ENCODE measurements at regions not wholly inside any gene's neighbourhood (a gene's known extent, or its start where the extent isn't known, plus 50 kb on each side); places are given as distances from the start of the nearest gene placed in this dataset.

DNA sequence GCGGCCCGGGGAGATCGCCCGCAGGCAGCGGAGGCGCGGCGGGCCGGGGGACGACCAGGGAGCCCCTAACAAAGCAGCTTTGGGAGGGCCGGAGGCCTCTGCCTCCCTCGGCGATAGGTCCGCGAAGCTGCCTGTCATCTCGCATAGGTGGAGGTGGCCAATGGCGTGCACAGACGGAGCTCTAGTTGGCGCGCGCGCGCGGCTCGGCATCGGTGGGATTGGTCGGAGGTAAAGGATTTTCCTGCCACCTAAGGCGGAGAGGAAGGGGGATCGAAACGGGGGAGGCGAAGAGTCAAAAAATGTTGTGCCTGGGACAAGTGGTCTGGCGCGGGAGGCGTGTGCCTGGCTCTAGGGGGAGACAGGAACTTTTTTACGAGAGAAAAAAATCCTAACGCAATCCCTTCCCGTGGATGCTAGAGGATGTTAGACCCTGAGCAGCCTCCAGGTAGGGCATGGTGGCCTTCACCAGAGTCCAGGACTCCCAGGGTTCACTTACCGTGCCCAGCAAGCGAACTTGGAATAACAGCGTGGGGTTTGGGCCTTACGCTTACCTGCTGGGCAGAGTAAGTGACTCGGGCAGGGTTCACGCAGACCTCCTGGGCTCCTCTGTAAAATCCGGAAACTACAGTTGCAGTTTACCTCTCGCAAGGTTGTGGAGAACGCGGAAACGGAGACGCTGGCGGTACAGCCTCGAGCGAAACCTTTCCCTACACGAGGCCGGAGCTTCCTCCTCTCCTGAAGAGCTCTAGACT is 99.9 kb upstream of the SOD1 start:
- DNase-seq = peak; percentile 91
- peak overlapping the region; percentile 86 for H3K4me3 Mint-ChIP-seq
- ChIA-PET POLR2A (interaction anchor here (0.7 to 3.2 kb wide), 25 partner anchors 8 to 458 kb away, joined by 3 to 21 read pairs (median 4); partner anchors contain the start of gene SCAF4), CTCF (interaction anchor here (0.6 to 3.4 kb wide), 32 partner anchors 9 to 1002 kb away, joined by 3 to 25 read pairs (median 4); partner anchors contain the start of gene TIAM1)
- peaks cover 40% of the 10 kb centered on the region for H3K4me1 Mint-ChIP-seq
- peak overlapping the region; percentile 50 for H3K27ac Mint-ChIP-seq
- H3K27me3 Mint-ChIP-seq = peaks cover 32% of the 10 kb centered on the region
- peaks cover 12% of the 10 kb centered on the region for H3K36me3 Mint-ChIP-seq (ENCODE audit: low read depth)
- no peaks in the 10 kb centered on the region for H3K9me3 Mint-ChIP-seq

DNA sequence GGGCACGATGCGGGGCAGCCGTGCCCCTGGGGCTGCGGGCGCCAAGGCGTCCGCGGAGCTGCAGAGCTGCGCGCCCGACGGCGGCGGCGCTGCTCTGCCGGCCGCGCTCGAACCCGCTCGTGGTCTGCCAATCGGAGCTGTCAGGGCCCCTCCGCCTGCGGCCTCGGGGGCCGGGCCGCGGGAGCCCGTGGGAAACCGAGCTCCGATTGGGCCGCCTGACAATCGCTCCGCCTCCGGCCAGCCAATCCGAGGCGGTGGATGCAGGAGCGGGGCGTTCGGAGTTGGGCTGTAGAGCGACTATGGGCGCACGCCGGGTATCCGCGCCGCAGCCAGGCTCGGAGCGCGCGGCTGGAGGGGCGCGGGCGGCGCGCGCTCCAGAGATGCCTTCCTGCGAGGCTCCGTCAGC is 100.5 kb upstream of the SOD1 start:
- Mint-ChIP-seq H3K27me3 (peaks cover 34% of the 10 kb centered on the region), H3K27ac (no peak overlapping the region), H3K4me1 (peaks cover 45% of the 10 kb centered on the region), H3K9me3 (no peaks in the 10 kb centered on the region), H3K4me3 (peak overlapping the region; percentile 86), H3K36me3 (ENCODE audit: low read depth) (peaks cover 12% of the 10 kb centered on the region)
- ChIA-PET POLR2A (interaction anchor here (0.6 to 3.2 kb wide), 28 partner anchors 9 to 460 kb away, joined by 3 to 21 read pairs (median 4); partner anchors contain the start of gene SCAF4), CTCF (interaction anchor here (0.6 to 3.4 kb wide), 32 partner anchors 9 to 1003 kb away, joined by 3 to 25 read pairs (median 4); partner anchors contain the start of gene TIAM1)
- peak; percentile 93 for DNase-seq

GRCh38 chr21:31558189-31558961 is 101.1 kb upstream of the SOD1 start:
- peaks cover 34% of the 10 kb centered on the region for H3K27me3 Mint-ChIP-seq

DNA sequence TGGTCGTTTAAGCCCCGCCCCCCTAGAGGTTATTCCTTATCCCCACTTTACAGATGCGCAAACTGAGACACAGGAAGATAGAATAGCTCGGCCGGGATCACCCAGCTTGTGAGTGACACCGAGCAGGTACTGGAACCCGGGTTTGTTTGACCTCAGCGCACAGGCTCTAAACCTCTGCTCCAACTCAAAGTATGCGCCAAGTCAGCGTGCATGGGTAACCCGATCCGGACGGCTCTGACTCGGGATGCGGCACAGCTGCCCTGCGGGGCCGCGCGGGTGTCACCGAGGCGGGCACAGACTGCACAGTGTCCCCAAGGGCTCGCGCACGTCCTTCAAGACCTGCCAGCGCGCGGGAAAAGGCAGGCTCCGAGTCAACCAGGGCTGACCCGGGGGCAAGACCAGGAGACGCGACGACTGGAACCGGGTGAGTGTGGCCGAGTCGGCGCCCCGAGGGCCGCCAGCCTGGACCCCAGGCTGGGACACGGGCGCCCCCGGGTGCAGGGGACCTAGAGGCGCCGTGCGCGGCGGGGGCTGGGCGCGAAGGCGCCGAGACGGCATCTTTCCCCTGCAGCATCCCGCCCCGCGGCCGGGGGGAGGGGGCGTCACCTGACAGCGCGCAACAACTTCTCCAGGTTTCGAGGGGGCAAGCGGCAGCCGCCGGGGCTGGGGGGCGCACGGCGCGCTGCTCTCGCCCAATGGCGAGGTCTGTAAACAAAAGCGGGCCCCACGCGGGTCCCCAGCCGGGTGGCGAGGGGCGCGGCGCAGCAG is 101.9 kb upstream of the SOD1 start:
- CTCF ChIA-PET = interaction anchor here (1.1 to 3.4 kb wide), 8 partner anchors 10 to 458 kb away, joined by 3 to 25 read pairs (median 9); partner anchors contain the start of gene TIAM1
- peaks cover 37% of the 10 kb centered on the region for H3K27me3 Mint-ChIP-seq
- peak; percentile 20 for DNase-seq
- H3K36me3 Mint-ChIP-seq (ENCODE audit: low read depth) = peaks cover 12% of the 10 kb centered on the region
- peaks cover 58% of the 10 kb centered on the region for H3K4me1 Mint-ChIP-seq
- H3K4me3 Mint-ChIP-seq = peak overlapping the region; percentile 76
- POLR2A ChIA-PET = interaction anchor here (1.1 to 3.2 kb wide), 3 partner anchors 173 to 371 kb away, joined by 3 to 21 read pairs (median 4); no protein-coding TSS in a partner anchor
- no peaks in the 10 kb centered on the region for H3K9me3 Mint-ChIP-seq
- no peak overlapping the region for H3K27ac Mint-ChIP-seq

More at GRCh38 chr21:31558189-31558961, 101.1 kb upstream of the SOD1 start:
- Mint-ChIP-seq H3K27ac (no peak overlapping the region), H3K36me3 (ENCODE audit: low read depth) (peaks cover 12% of the 10 kb centered on the region), H3K9me3 (no peaks in the 10 kb centered on the region), H3K4me3 (peak overlapping the region; percentile 78), H3K4me1 (peaks cover 51% of the 10 kb centered on the region)
- ChIA-PET CTCF (interaction anchor here (0.7 to 3.4 kb wide), 27 partner anchors 10 to 459 kb away, joined by 3 to 25 read pairs (median 5); partner anchors contain the start of gene TIAM1), POLR2A (interaction anchor here (0.6 to 3.2 kb wide), 22 partner anchors 9 to 460 kb away, joined by 3 to 21 read pairs (median 4); partner anchors contain the start of gene SCAF4)
- peak; percentile 24 for DNase-seq

DNA sequence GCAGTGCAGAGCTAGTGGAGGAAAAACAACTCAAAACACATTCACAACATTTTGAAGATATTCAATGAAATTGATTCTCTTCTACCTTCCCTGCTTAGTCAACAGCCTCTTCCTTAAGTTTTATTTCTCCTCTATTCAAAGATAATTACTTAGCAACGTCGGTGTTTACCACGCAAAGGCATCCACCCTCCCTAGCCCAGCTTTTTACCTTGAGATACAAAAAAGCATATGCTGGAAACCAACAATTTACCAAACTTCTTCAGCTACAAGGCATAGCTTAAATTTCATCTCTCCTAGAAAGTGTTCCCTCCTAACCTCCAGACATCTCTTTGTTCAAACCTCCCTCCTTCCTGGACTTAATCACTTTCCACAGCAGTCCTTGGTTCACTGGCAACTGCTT is 102.8 kb upstream of the SOD1 start:
- Mint-ChIP-seq H3K4me1 (peaks cover 59% of the 10 kb centered on the region), H3K36me3 (ENCODE audit: low read depth) (peaks cover 12% of the 10 kb centered on the region), H3K9me3 (no peaks in the 10 kb centered on the region), H3K27ac (no peak overlapping the region), H3K4me3 (peak overlapping the region; percentile 76), H3K27me3 (peaks cover 38% of the 10 kb centered on the region)
- DNase-seq = no peak
- POLR2A ChIA-PET = interaction anchor here (3.2 kb wide), 1 partner anchor 203 kb away, joined by 21 read pairs; no protein-coding TSS in a partner anchor
- CTCF ChIA-PET = interaction anchor here (1.1 to 1.6 kb wide), 3 partner anchors 24 to 457 kb away, joined by 3 to 5 read pairs (median 3); no protein-coding TSS in a partner anchor

DNA sequence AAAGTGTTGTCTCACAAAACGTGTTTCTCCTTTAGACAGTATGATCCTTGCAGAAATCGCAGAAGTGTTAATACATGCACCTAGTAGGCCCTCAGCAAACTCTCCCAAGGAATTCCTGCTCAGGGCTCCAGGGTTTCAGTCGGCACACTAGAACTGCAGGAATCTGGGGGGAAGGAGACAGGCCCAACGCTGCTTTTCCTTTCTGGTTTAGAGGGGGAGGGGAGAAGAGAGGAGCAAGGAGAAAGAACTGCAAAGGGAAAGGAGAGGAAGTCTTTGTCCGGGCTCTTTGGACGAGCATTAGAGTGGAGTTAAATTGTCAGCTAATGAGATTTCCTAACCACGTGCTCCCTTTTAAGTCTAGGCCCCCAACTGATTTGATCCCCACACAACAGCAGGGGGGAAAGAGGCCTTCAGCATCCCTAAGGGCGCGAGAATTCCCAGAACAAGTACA is 103.7 kb upstream of the SOD1 start:
- no peaks in the 10 kb centered on the region for H3K9me3 Mint-ChIP-seq
- H3K36me3 Mint-ChIP-seq (ENCODE audit: low read depth) = peaks cover 12% of the 10 kb centered on the region
- peaks cover 57% of the 10 kb centered on the region for H3K4me1 Mint-ChIP-seq
- H3K4me3 Mint-ChIP-seq = no peak overlapping the region
- peaks cover 38% of the 10 kb centered on the region for H3K27me3 Mint-ChIP-seq
- CTCF ChIA-PET = interaction anchor here (1.6 kb wide), 1 partner anchor 27 kb away, joined by 5 read pairs; no protein-coding TSS in a partner anchor
- H3K27ac Mint-ChIP-seq = no peak overlapping the region
- no peak for DNase-seq
- POLR2A ChIA-PET = no interaction called here

- H3K4me1 Mint-ChIP-seq = peaks cover 46% of the 10 kb centered on the region
- no peaks in the 10 kb centered on the region for H3K9me3 Mint-ChIP-seq
- POLR2A ChIA-PET = interaction anchor here (0.6 to 1.3 kb wide), 5 partner anchors 8 to 200 kb away, joined by 3 to 5 read pairs (median 3); no protein-coding TSS in a partner anchor
- H3K27ac Mint-ChIP-seq = peak overlapping the region; percentile 48
- CTCF ChIA-PET = interaction anchor here (0.9 kb wide), 1 partner anchor 26 kb away, joined by 6 read pairs; no protein-coding TSS in a partner anchor
- no peak overlapping the region for H3K4me3 Mint-ChIP-seq
- peaks cover 38% of the 10 kb centered on the region for H3K27me3 Mint-ChIP-seq
- peaks cover 7% of the 10 kb centered on the region for H3K36me3 Mint-ChIP-seq (ENCODE audit: low read depth)
- peak; percentile 32 for DNase-seq
These were observed 104.9 kb upstream of the SOD1 start for GRCh38 chr21:31554511-31555022.

GRCh38 chr21:31553926-31554325 is 105.6 kb upstream of the SOD1 start:
- Mint-ChIP-seq H3K4me3 (no peak overlapping the region), H3K27me3 (peaks cover 38% of the 10 kb centered on the region), H3K36me3 (ENCODE audit: low read depth) (peaks cover 7% of the 10 kb centered on the region), H3K4me1 (peaks cover 46% of the 10 kb centered on the region), H3K27ac (no peak overlapping the region), H3K9me3 (no peaks in the 10 kb centered on the region)
- no peak for DNase-seq
- ChIA-PET POLR2A (interaction anchor here (0.6 to 1.3 kb wide), 6 partner anchors 9 to 200 kb away, joined by 3 to 5 read pairs (median 3); no protein-coding TSS in a partner anchor), CTCF (interaction anchor here (0.9 kb wide), 1 partner anchor 27 kb away, joined by 6 read pairs; no protein-coding TSS in a partner anchor)

- DNase-seq = no peak
- H3K9me3 Mint-ChIP-seq = no peaks in the 10 kb centered on the region
- no peak overlapping the region for H3K27ac Mint-ChIP-seq
- peaks cover 38% of the 10 kb centered on the region for H3K27me3 Mint-ChIP-seq
- POLR2A ChIA-PET = interaction anchor here (1.0 to 1.3 kb wide), 2 partner anchors 12 to 190 kb away, joined by 3 read pairs; no protein-coding TSS in a partner anchor
- H3K4me3 Mint-ChIP-seq = no peak overlapping the region
- H3K36me3 Mint-ChIP-seq (ENCODE audit: low read depth) = peaks cover 7% of the 10 kb centered on the region
- CTCF ChIA-PET = no interaction called here
- peaks cover 47% of the 10 kb centered on the region for H3K4me1 Mint-ChIP-seq
These were observed 106.0 kb upstream of the SOD1 start for GRCh38 chr21:31553461-31553860.

DNA sequence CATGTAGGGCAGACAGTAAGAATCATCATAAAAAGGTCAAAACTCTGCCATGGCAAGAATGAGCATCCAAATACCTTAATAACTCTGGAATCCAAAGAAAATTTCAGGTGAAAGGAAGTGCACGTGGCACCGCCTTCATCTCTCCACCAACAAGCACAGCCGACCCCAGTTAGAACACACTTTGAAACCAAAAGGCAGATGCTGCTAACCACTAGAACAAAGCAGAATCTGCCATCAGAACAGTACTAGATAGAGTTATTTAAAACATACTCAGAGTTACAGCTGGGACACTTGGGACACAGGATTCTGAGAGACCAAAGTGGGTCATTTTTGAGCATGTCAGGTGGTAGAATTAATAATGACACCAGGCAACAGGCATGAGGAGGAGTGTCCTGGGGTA is 106.7 kb upstream of the SOD1 start:
- Mint-ChIP-seq H3K9me3 (no peaks in the 10 kb centered on the region), H3K36me3 (ENCODE audit: low read depth) (peaks cover 7% of the 10 kb centered on the region), H3K27me3 (peaks cover 38% of the 10 kb centered on the region), H3K4me1 (peaks cover 47% of the 10 kb centered on the region), H3K27ac (no peak overlapping the region), H3K4me3 (no peak overlapping the region)
- DNase-seq = no peak
- ChIA-PET CTCF (no interaction called here), POLR2A (interaction anchor here (1.0 kb wide), 1 partner anchor 189 kb away, joined by 3 read pairs; no protein-coding TSS in a partner anchor)

GRCh38 chr21:31550070-31550469 is 109.4 kb upstream of the SOD1 start:
- no peak for DNase-seq
- H3K27me3 Mint-ChIP-seq = peaks cover 14% of the 10 kb centered on the region
- H3K9me3 Mint-ChIP-seq = no peaks in the 10 kb centered on the region
- no peaks in the 10 kb centered on the region for H3K36me3 Mint-ChIP-seq (ENCODE audit: low read depth)
- H3K4me1 Mint-ChIP-seq = peaks cover 27% of the 10 kb centered on the region
- no peak overlapping the region for H3K27ac Mint-ChIP-seq
- ChIA-PET POLR2A (no interaction called here), CTCF (interaction anchor here (1.4 kb wide), 1 partner anchor 9 kb away, joined by 3 read pairs; no protein-coding TSS in a partner anchor)
- H3K4me3 Mint-ChIP-seq = no peak overlapping the region
